GM23248 (cell line): ENCODE measurements at regions not wholly inside any gene's neighbourhood (a gene's known extent, or its start where the extent isn't known, plus 50 kb on each side); places are given as distances from the start of the nearest gene placed in this dataset.

Experiments used
- DNase-seq: peaks from one replicate; pipeline ENCODE4 v3.0.0-alpha.2; 2015
- H2AFZ ChIP-seq: fragments of 200-600 bp; sonication (generic); 2 replicates; pipeline ENCODE4 v1.6.1; 2016; ENCODE audit warnings: antibody characterized with exemption
- H3F3A ChIP-seq: fragments of 200-600 bp; sonication (generic); 2 replicates; pipeline ENCODE4 v1.6.1; 2016; ENCODE audit warnings: mild to moderate bottlenecking, antibody characterized with exemption, mixed run types; ENCODE audit not compliant: insufficient read depth
- H3K27ac ChIP-seq: fragments of 200-600 bp; sonication (generic); 2 replicates; pipeline ENCODE4 v1.5.1; 2016; ENCODE audit warnings: mild to moderate bottlenecking
- H3K27me3 ChIP-seq: fragments of 200-600 bp; sonication (generic); replicated peaks from 2 replicates; pipeline ENCODE4 v1.6.1; 2016; ENCODE audit warnings: mild to moderate bottlenecking; ENCODE audit not compliant: insufficient read depth
- H3K36me3 ChIP-seq: fragments of 200-600 bp; sonication (generic); 2 replicates; pipeline ENCODE4 v1.6.1; 2016; ENCODE audit warnings: low read depth, mild to moderate bottlenecking
- H3K4me1 ChIP-seq: fragments of 200-600 bp; sonication (generic); 2 replicates; pipeline ENCODE4 v1.6.1; 2016; ENCODE audit warnings: mild to moderate bottlenecking; ENCODE audit not compliant: insufficient read depth
- H3K4me2 ChIP-seq: fragments of 200-600 bp; sonication (generic); one replicate; pipeline ENCODE4 v1.6.1; 2016; ENCODE audit warnings: mild to moderate bottlenecking; ENCODE audit not compliant: unreplicated experiment
- H3K4me3 ChIP-seq: fragments of 200-600 bp; sonication (generic); 2 replicates; pipeline ENCODE4 v1.5.1; 2016; ENCODE audit warnings: mild to moderate bottlenecking
- H3K79me2 ChIP-seq: fragments of 200-600 bp; sonication (generic); 2 replicates; pipeline ENCODE4 v1.6.1; 2016; ENCODE audit warnings: mild to moderate bottlenecking; ENCODE audit not compliant: insufficient read depth
- H3K9ac ChIP-seq: fragments of 200-600 bp; sonication (generic); 2 replicates; pipeline ENCODE4 v1.6.1; 2016; ENCODE audit warnings: mild to moderate bottlenecking
- H3K9me2 ChIP-seq: fragments of 200-600 bp; sonication (generic); 2 replicates; pipeline ENCODE4 v1.6.1; 2016; ENCODE audit warnings: mixed run types, mild to moderate bottlenecking, moderate library complexity; ENCODE audit not compliant: insufficient read depth
- H3K9me3 ChIP-seq: fragments of 200-600 bp; sonication (generic); one replicate; pipeline ENCODE4 v1.6.1; 2017; ENCODE audit warnings: low read depth
- H4K20me1 ChIP-seq: fragments of 200-600 bp; sonication (generic); 2 replicates; pipeline ENCODE4 v1.6.0; 2016; ENCODE audit not compliant: insufficient read depth
- EZH2 ChIP-seq: fragments of 200-600 bp; sonication (generic); IDR thresholded peaks from 2 replicates; pipeline ENCODE4 v1.6.1; 2018; ENCODE audit warnings: antibody characterized with exemption, mild to moderate bottlenecking; ENCODE audit not compliant: insufficient read depth, poor library complexity, severe bottlenecking
- EZH2phosphoT487 ChIP-seq: fragments of 200-600 bp; sonication (generic); IDR thresholded peaks from 2 replicates; pipeline ENCODE4 v1.6.1; 2018; ENCODE audit warnings: antibody characterized with exemption, moderate library complexity, mild to moderate bottlenecking, low read depth; ENCODE audit not compliant: insufficient read depth
- WGBS, 2 experiments: methylation state at CpG; one replicate each; pipeline ENCODE4 v1.1.6; 2015 to 2017; ENCODE audit warnings: low lambda C conversion rate in 2 of 2, low coverage in 1 of 2; ENCODE audit errors: missing lambda C conversion rate in 2 of 2; 5-methylcytosine and 5-hydroxymethylcytosine counted together
- in situ Hi-C: fragments of 300-500 bp; cut with MboI; formaldehyde crosslinking; loops from 2 replicates; pipeline ENCODE4 v1.15.0; 2020

DNA sequence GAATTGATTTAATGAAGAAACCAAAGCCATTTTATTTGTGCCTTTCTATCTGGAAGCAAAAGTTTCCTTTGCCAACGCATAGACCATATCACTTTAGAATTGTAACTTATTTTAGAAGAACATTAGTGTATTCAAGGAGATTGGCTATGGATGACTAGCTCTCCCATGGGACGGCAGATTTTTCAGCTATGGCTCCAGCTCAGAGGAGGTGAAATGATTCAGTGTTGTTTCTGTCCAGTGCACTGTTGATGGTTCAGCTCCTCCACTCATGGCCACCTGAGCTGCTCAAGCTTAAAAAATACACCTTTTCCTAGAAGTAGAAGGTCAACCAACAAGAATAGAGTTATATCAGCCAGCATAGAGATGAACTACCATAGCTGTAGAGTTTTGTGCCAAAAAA, 1597.5 kb upstream of the PIK3C3 start:
- Histone ChIP-seq H3K27ac (no peak overlapping the region), H2AFZ (no peak overlapping the region), H3K36me3 (no peaks in the 10 kb centered on the region), H4K20me1 (no peaks in the 10 kb centered on the region), H3K9me3 (no peaks in the 10 kb centered on the region), H3K79me2 (no peaks in the 10 kb centered on the region), H3K9ac (no peak overlapping the region), H3K4me3 (no peak overlapping the region), H3K4me2 (no peak overlapping the region), H3F3A (peaks cover 10% of the 10 kb centered on the region), H3K9me2 (no peaks in the 10 kb centered on the region), H3K27me3 (no peaks in the 10 kb centered on the region), H3K4me1 (peaks cover 27% of the 10 kb centered on the region)
- in situ Hi-C loops: no loop called here
- peak; percentile 75 for DNase-seq
- WGBS, 2 experiments: 27% methylated on average over 2 of the region's 2 CpGs
- TF ChIP-seq EZH2phosphoT487 (no peak), EZH2 (no peak)

DNA sequence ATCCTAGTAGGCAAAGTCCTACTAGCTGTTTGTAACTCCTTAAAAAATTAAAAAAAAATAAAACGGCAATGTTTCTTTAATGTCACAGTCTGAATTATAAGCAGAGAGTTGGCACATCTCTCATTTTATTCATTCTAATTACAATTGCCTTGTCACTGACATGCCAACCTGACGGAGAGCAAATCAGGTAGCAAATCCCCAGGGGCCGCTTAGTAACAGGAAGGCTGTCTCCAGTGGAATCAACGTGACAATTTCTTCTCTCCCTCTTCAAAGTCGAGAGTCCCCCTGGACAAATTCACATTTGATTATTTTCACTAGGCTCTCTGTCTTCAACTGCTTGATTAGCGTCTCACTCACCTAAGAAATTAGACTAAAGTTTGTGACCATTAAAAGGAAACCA, 1598.9 kb upstream of the PIK3C3 start:
- TF ChIP-seq EZH2 (no peak), EZH2phosphoT487 (no peak)
- Histone ChIP-seq H3F3A (peaks cover 10% of the 10 kb centered on the region), H3K36me3 (no peaks in the 10 kb centered on the region), H2AFZ (no peak overlapping the region), H3K27ac (peak overlapping the region; percentile 43), H3K9ac (no peak overlapping the region), H4K20me1 (no peaks in the 10 kb centered on the region), H3K4me2 (no peak overlapping the region), H3K79me2 (no peaks in the 10 kb centered on the region), H3K4me3 (no peak overlapping the region), H3K9me2 (no peaks in the 10 kb centered on the region), H3K27me3 (no peaks in the 10 kb centered on the region), H3K4me1 (peaks cover 27% of the 10 kb centered on the region), H3K9me3 (no peaks in the 10 kb centered on the region)
- no peak for DNase-seq
- in situ Hi-C loops: no loop called here
- 29 to 37% methylated on average over 6 of the region's 6 CpGs for WGBS, 2 experiments

DNA sequence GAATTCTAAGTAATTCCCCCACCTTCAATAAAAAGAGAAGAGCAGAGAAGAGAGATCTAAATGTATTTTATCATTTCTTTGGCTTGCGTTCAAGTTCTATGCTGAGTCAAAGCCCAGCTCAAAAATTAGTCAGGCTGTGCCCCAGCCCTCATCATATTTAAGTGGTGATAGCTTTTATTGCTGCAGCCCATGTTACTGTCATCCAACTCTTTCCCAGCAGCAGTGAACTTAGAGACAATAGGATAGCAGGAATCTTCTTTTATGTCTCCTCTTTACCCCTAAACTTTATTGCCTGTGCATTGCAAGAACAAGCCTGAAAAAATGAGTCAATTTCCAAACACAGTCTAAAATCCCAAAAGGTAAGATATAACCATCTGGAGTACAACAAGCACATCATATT, 1599.3 kb upstream of the PIK3C3 start:
- in situ Hi-C loops: no loop called here
- Histone ChIP-seq H3K9me3 (no peaks in the 10 kb centered on the region), H3K27ac (peak overlapping the region; percentile 43), H3K4me3 (no peak overlapping the region), H3K9ac (no peak overlapping the region), H4K20me1 (no peaks in the 10 kb centered on the region), H3K79me2 (no peaks in the 10 kb centered on the region), H3K4me2 (no peak overlapping the region), H3K36me3 (no peaks in the 10 kb centered on the region), H2AFZ (no peak overlapping the region), H3K27me3 (no peaks in the 10 kb centered on the region), H3K4me1 (peaks cover 27% of the 10 kb centered on the region), H3K9me2 (no peaks in the 10 kb centered on the region), H3F3A (peaks cover 10% of the 10 kb centered on the region)
- DNase-seq: peak; percentile 87
- TF ChIP-seq EZH2phosphoT487 (no peak), EZH2 (no peak)
- WGBS, 2 experiments: 0 to 12% methylated on average over 1 of the region's 1 CpG

DNA sequence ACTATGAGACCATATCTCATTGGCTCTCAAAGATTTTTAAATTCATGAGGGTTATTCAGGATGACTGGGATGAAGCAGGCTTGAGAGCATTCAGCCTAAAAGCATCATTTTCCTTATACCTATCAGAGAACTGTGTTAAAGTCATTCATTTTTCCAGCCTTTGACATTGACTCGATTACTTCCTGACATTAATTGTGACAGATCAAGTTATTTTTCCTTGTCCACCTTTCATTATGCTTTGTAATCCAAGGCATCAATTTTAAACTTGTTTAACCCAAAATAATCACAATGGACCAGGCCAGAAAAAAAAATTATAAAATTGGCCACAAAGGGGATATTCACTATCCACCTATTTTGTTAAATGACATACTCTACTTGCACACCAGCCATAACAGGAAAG, 1606.8 kb upstream of the PIK3C3 start:
- DNase-seq: no peak
- H3K27me3 ChIP-seq: no peaks in the 10 kb centered on the region
- H3K79me2 ChIP-seq: no peaks in the 10 kb centered on the region
- no peaks in the 10 kb centered on the region; the same call in 1 of the 2 replicates for H3K9me2 ChIP-seq
- in situ Hi-C loops: no loop called here
- H4K20me1 ChIP-seq: no peaks in the 10 kb centered on the region
- WGBS, 2 experiments: 59 to 60% methylated on average over 1 of the region's 1 CpG
- H3K9ac ChIP-seq: no peak overlapping the region
- no peak overlapping the region for H3K4me2 ChIP-seq
- TF ChIP-seq EZH2 (no peak), EZH2phosphoT487 (no peak)
- no peak overlapping the region for H2AFZ ChIP-seq
- no peak overlapping the region for H3K4me3 ChIP-seq
- no peaks in the 10 kb centered on the region for H3K9me3 ChIP-seq
- H3K27ac ChIP-seq: no peak overlapping the region
- no peaks in the 10 kb centered on the region for H3K36me3 ChIP-seq
- H3F3A ChIP-seq: peaks cover 4% of the 10 kb centered on the region; the same call in 1 of the 2 replicates
- H3K4me1 ChIP-seq: 0 out of 2 replicates have a peak, but pooled peaks cover 7% of the 10 kb centered on the region

DNA sequence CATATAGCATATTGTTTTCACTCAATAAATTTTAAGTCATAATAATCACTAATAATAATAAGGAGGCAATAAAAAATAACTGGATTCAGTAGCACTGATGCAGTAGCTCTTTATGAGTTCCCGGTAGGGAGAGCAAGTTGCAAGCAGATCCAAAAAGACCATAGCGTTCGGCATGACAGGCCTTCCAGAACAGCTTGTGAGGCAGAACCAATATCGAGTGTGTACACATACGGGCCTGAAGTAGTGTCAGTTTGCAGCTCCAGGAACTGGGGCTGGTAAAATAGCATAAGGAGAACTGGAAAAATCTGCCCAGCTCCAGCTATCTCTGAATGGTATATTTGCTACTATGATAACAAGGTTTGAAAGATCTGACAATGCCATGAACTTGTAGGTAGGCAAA, 1607.8 kb upstream of the PIK3C3 start:
- no peak overlapping the region for H3K9ac ChIP-seq
- no peaks in the 10 kb centered on the region for H3K36me3 ChIP-seq
- H3K79me2 ChIP-seq: no peaks in the 10 kb centered on the region
- TF ChIP-seq EZH2 (no peak), EZH2phosphoT487 (no peak)
- H4K20me1 ChIP-seq: no peaks in the 10 kb centered on the region
- H3K4me3 ChIP-seq: no peak overlapping the region
- no peak for DNase-seq
- no peaks in the 10 kb centered on the region for H3K9me3 ChIP-seq
- WGBS, 2 experiments: 64 to 69% methylated on average over 5 of the region's 5 CpGs
- 0 out of 2 replicates have a peak, but pooled peaks cover 7% of the 10 kb centered on the region for H3K4me1 ChIP-seq
- no peak overlapping the region for H2AFZ ChIP-seq
- H3K27me3 ChIP-seq: no peaks in the 10 kb centered on the region
- H3F3A ChIP-seq: peaks cover 4% of the 10 kb centered on the region; the same call in 1 of the 2 replicates
- no peaks in the 10 kb centered on the region; the same call in 1 of the 2 replicates for H3K9me2 ChIP-seq
- no peak overlapping the region for H3K27ac ChIP-seq
- H3K4me2 ChIP-seq: no peak overlapping the region
- in situ Hi-C loops: no loop called here
